Hepatocyte (in vitro differentiated cells): ENCODE measurements at regions not wholly inside any gene's neighbourhood (a gene's known extent, or its start where the extent isn't known, plus 50 kb on each side); places are given as distances from the start of the nearest gene placed in this dataset.

Source experiments
- DNase-seq: peaks from one replicate; pipeline ENCODE4 v3.0.0-alpha.2; 2016; ENCODE audit warnings: low spot score
- H2AFZ ChIP-seq: fragments of 200-600 bp; sonication (generic); 2 replicates; pipeline ENCODE4 v1.6.0; 2016; ENCODE audit warnings: antibody characterized with exemption, mild to moderate bottlenecking
- H3K27ac ChIP-seq: fragments of 200-600 bp; sonication (generic); 2 replicates; pipeline ENCODE4 v1.5.1; 2016; ENCODE audit warnings: mild to moderate bottlenecking
- H3K27me3 ChIP-seq: fragments of 200-600 bp; sonication (generic); 2 replicates; pipeline ENCODE4 v1.6.1; 2016
- H3K36me3 ChIP-seq: fragments of 200-600 bp; sonication (generic); replicated peaks from 2 replicates; pipeline ENCODE4 v1.5.1; 2016; ENCODE audit warnings: low read depth; ENCODE audit not compliant: insufficient read depth
- H3K4me1 ChIP-seq: fragments of 200-600 bp; sonication (generic); 2 replicates; pipeline ENCODE4 v1.5.1; 2016; ENCODE audit warnings: mild to moderate bottlenecking, moderate library complexity; ENCODE audit not compliant: insufficient read depth
- H3K4me2 ChIP-seq: fragments of 200-600 bp; sonication (generic); 2 replicates; pipeline ENCODE4 v1.6.0; 2016
- H3K4me3 ChIP-seq: fragments of 200-600 bp; sonication (generic); 2 replicates; pipeline ENCODE4 v1.5.1; 2016; ENCODE audit warnings: mild to moderate bottlenecking
- H3K79me2 ChIP-seq: fragments of 200-600 bp; sonication (generic); 2 replicates; pipeline ENCODE4 v1.6.0; 2017; ENCODE audit warnings: mild to moderate bottlenecking
- H3K9me2 ChIP-seq: fragments of 200-600 bp; sonication (generic); replicated peaks from 2 replicates; pipeline ENCODE4 v1.6.0; 2017; ENCODE audit warnings: mild to moderate bottlenecking; ENCODE audit not compliant: insufficient read depth
- H3K9me3 ChIP-seq: fragments of 200-600 bp; sonication (generic); 2 replicates; pipeline ENCODE4 v1.5.1; 2016; ENCODE audit warnings: low read depth, mild to moderate bottlenecking
- H4K20me1 ChIP-seq: fragments of 200-600 bp; sonication (generic); 2 replicates; pipeline ENCODE4 v1.6.0; 2016; ENCODE audit warnings: mild to moderate bottlenecking; ENCODE audit not compliant: insufficient read depth, poor library complexity, severe bottlenecking
- CTCF ChIP-seq: fragments of 200-600 bp; sonication (generic); IDR thresholded peaks from 2 replicates; pipeline ENCODE4 v1.5.1; 2016; ENCODE audit warnings: antibody characterized with exemption, mild to moderate bottlenecking; ENCODE audit not compliant: poor library complexity
- EZH2 ChIP-seq: fragments of 200-600 bp; sonication (generic); IDR thresholded peaks from 2 replicates; pipeline ENCODE4 v1.6.1; 2016; ENCODE audit warnings: antibody characterized with exemption, mild to moderate bottlenecking, borderline replicate concordance
- EZH2phosphoT487 ChIP-seq: fragments of 200-600 bp; sonication (generic); IDR thresholded peaks from one replicate; pipeline ENCODE4 v1.6.1; 2018; ENCODE audit warnings: antibody characterized with exemption, mild to moderate bottlenecking, low read depth, moderate library complexity; ENCODE audit not compliant: unreplicated experiment, severe bottlenecking
- WGBS: methylation state at CpG from one replicate; pipeline ENCODE4 v1.1.6; 2016; ENCODE audit warnings: low lambda C conversion rate; ENCODE audit errors: missing lambda C conversion rate; 5-methylcytosine and 5-hydroxymethylcytosine counted together

- no peak overlapping the region for H3K4me3 ChIP-seq
Observed at GRCh38 chr4:67126570-67126969, 418.7 kb downstream of the CENPC start.

GRCh38 chr4:67125636-67126514 lies 419.4 kb downstream of the CENPC start:
- Histone ChIP-seq H2AFZ (no peak overlapping the region), H3K79me2 (no peaks in the 10 kb centered on the region), H4K20me1 (no peaks in the 10 kb centered on the region), H3K27ac (no peak overlapping the region), H3K4me2 (no peak overlapping the region), H3K27me3 (no peaks in the 10 kb centered on the region), H3K36me3 (no peaks in the 10 kb centered on the region), H3K4me3 (no peak overlapping the region), H3K4me1 (no peaks in the 10 kb centered on the region), H3K9me3 (no peaks in the 10 kb centered on the region), H3K9me2 (no peaks in the 10 kb centered on the region)
- WGBS = 84% methylated on average over 5 of the region's 5 CpGs
- TF ChIP-seq EZH2 = no peak
- no peak for TF ChIP-seq CTCF
- no peak for TF ChIP-seq EZH2phosphoT487
- DNase-seq = no peak

More at GRCh38 chr4:67126570-67126969, 418.7 kb downstream of the CENPC start:
- TF ChIP-seq CTCF (no peak), EZH2 (no peak), EZH2phosphoT487 (no peak)
- no peak overlapping the region for H3K4me2 ChIP-seq
- H3K79me2 ChIP-seq = no peaks in the 10 kb centered on the region
- no peaks in the 10 kb centered on the region for H3K9me2 ChIP-seq
- no peaks in the 10 kb centered on the region for H3K36me3 ChIP-seq
- no peaks in the 10 kb centered on the region for H3K27me3 ChIP-seq
- no peak overlapping the region for H3K27ac ChIP-seq
- WGBS = 88% methylated on average over 4 of the region's 4 CpGs
- H4K20me1 ChIP-seq = no peaks in the 10 kb centered on the region
- no peaks in the 10 kb centered on the region for H3K9me3 ChIP-seq
- DNase-seq = no peak
- H3K4me1 ChIP-seq = no peaks in the 10 kb centered on the region
- H2AFZ ChIP-seq = no peak overlapping the region

GRCh38 chr4:67124716-67125115 lies 420.6 kb downstream of the CENPC start:
- H3K27ac ChIP-seq = no peak overlapping the region
- 87% methylated on average over 4 of the region's 4 CpGs for WGBS
- H3K9me3 ChIP-seq = no peaks in the 10 kb centered on the region
- H4K20me1 ChIP-seq = no peaks in the 10 kb centered on the region
- H3K27me3 ChIP-seq = no peaks in the 10 kb centered on the region
- H3K9me2 ChIP-seq = no peaks in the 10 kb centered on the region
- no peaks in the 10 kb centered on the region for H3K79me2 ChIP-seq
- DNase-seq = no peak
- H3K36me3 ChIP-seq = no peaks in the 10 kb centered on the region
- H3K4me1 ChIP-seq = no peaks in the 10 kb centered on the region
- no peak overlapping the region for H2AFZ ChIP-seq
- no peak overlapping the region for H3K4me2 ChIP-seq
- TF ChIP-seq CTCF (no peak), EZH2phosphoT487 (no peak), EZH2 (no peak)
- no peak overlapping the region for H3K4me3 ChIP-seq
